ENCODE measurements at regions not wholly inside any gene's neighbourhood (a gene's known extent, or its start where the extent isn't known, plus 50 kb on each side); places are given as distances from the start of the nearest gene placed in this dataset.
"Not testable (repeated sequence)": the region's sequence is repeated elsewhere in the genome, so short reads cannot be mapped to it uniquely, and the experiment has no call there.

- H3K14ac ChIP-seq (ENCODE audit: insufficient read length); H3K27ac ChIP-seq (ENCODE audit: low read depth, low read length); H4K8ac ChIP-seq (ENCODE audit: extremely low read depth, insufficient read depth, low read length); H2BK5ac ChIP-seq (ENCODE audit: low read depth, low read length); H3K56ac ChIP-seq (replicated peaks; ENCODE audit: insufficient read length, low read depth, low read length); H2AK5ac ChIP-seq (ENCODE audit: low read depth, low read length); H4K20me1 ChIP-seq (replicated peaks in 1 of 2; ENCODE audit: control insufficient read depth in 1 of 2, insufficient read depth in 2 of 2, low read length in 2 of 2); H3K4me1 ChIP-seq (replicated peaks in 1 of 4; ENCODE audit: control insufficient read depth in 3 of 4, insufficient read depth in 4 of 4, low read length in 3 of 4); H2BK120ac ChIP-seq (replicated peaks; ENCODE audit: low read depth, low read length); H3K9me3 ChIP-seq (ENCODE audit: insufficient read depth in 2 of 2, low read depth in 1 of 2, low read length in 1 of 2); H3K36me3 ChIP-seq (ENCODE audit: control insufficient read depth in 2 of 4, insufficient read depth in 4 of 4, low read length in 3 of 4); H3K23ac ChIP-seq (ENCODE audit: insufficient read length); H3K4me2 ChIP-seq (ENCODE audit: insufficient read depth in 1 of 2, low read depth in 2 of 2, low read length in 2 of 2); H3K27me3 ChIP-seq (replicated peaks in 1 of 4; ENCODE audit: control insufficient read depth in 3 of 4, extremely low read depth in 1 of 4, insufficient read depth in 3 of 4, low read length in 3 of 4); H3K9ac ChIP-seq (replicated peaks in 1 of 4; ENCODE audit: extremely low read depth in 1 of 4, low read depth in 3 of 4, low read length in 3 of 4); DNase-seq (ENCODE audit: low read depth in 1 of 2, low spot score in 2 of 2); H3K23me2 ChIP-seq (ENCODE audit: low read depth, low read length); H2BK20ac ChIP-seq (ENCODE audit: low read length); H3K79me1 ChIP-seq (ENCODE audit: low read depth, low read length); H3K79me2 ChIP-seq (ENCODE audit: control insufficient read depth in 1 of 2, insufficient read depth in 2 of 2, low read length in 2 of 2); H4K91ac ChIP-seq (replicated peaks; ENCODE audit: insufficient read length, low read length); H3K4me3 ChIP-seq (ENCODE audit: extremely low read depth in 1 of 4, insufficient read depth in 2 of 4, low read depth in 3 of 4, low read length in 4 of 4); H4K5ac ChIP-seq (ENCODE audit: insufficient read length, low read depth, low read length); FAIRE-seq; CTCF ChIA-PET (ENCODE audit: partially characterized antibody); POLR2A ChIA-PET (ENCODE audit: partially characterized antibody); H2BK12ac ChIP-seq (ENCODE audit: low read depth, low read length); H2BK15ac ChIP-seq (ENCODE audit: low read length); H3K4ac ChIP-seq (replicated peaks; ENCODE audit: insufficient read length, low read depth, low read length); H3K18ac ChIP-seq (ENCODE audit: extremely low read depth, low read length): not testable (repeated sequence)
- TF ChIP-seq YY1 (IDR thresholded peaks at IDR 0.05; ENCODE audit: low read depth, low read length) = 0 out of 2 replicates have a peak, but pooled peaks have one; percentile 13
- H2AFZ ChIP-seq (ENCODE audit: low read length) = peak overlapping the region; percentile 85; the same call in 1 of the 2 replicates
- 90% methylated on average over 27 of the region's 33 CpGs; no CpG with 5 or more reads in 1 of the 2 experiments for WGBS, 2 experiments (ENCODE audit: extremely low coverage in 1 of 2, insufficient coverage in 1 of 2, insufficient read length in 1 of 2, insufficient replicate concordance in 2 of 2, low coverage in 1 of 2, low lambda C conversion rate in 2 of 2, missing lambda C conversion rate in 1 of 2)
Observed at GRCh38 chr12:102313116-102313971, 115.7 kb upstream of the PMCH start.
